ENCODE measurements at regions not wholly inside any gene's neighbourhood (a gene's known extent, or its start where the extent isn't known, plus 50 kb on each side); places are given as distances from the start of the nearest gene placed in this dataset.
"Not testable (repeated sequence)": the region's sequence is repeated elsewhere in the genome, so short reads cannot be mapped to it uniquely, and the experiment has no call there.

DNA sequence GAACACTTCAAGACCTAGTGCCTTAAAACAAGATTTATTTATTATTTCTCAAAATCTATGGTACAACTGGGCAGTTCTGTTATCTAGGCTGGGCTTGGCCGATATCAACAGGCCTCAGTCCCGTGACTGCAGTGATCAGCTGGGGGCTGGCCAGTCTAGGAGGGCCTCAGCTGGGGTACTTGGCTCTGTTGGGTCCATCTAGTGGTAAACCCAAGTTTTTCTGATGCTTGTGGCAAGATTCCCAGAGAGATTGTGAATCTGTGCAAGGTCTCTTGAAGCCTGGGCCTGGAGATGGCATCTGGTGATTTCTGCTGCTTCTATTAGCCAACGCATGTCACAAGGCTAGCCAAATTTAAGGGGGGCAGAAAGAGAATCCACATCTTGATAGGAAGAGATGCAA, 482.4 kb upstream of the SGO1 start:
- Mint-ChIP-seq H3K27ac (no peak overlapping the region), H3K4me1 (no peaks in the 10 kb centered on the region), H3K36me3 (peaks cover 0 to 7% (median 0%) of the 10 kb centered on the region in 3 donors), H3K27me3 (ENCODE audit: low read depth in 3 of 3) (peaks cover 0 to 1% (median 0%) of the 10 kb centered on the region in 3 donors), H3K4me3 (no peak overlapping the region), H3K9me3 (peaks cover 10 to 68% (median 41%) of the 10 kb centered on the region in 6 donors)
- no peak for DNase-seq

- Mint-ChIP-seq H3K4me1 (no peaks in the 10 kb centered on the region), H3K9me3 (peaks cover 10 to 57% (median 32%) of the 10 kb centered on the region in 6 donors), H3K27ac (no peak overlapping the region), H3K4me3 (no peak overlapping the region), H3K36me3 (peaks cover 0 to 7% (median 0%) of the 10 kb centered on the region in 3 donors), H3K27me3 (ENCODE audit: low read depth in 3 of 3) (peaks cover 0 to 1% (median 0%) of the 10 kb centered on the region in 3 donors)
- no peak for DNase-seq
Observed at GRCh38 chr3:20666091-20666490, 480.1 kb upstream of the SGO1 start.

DNA sequence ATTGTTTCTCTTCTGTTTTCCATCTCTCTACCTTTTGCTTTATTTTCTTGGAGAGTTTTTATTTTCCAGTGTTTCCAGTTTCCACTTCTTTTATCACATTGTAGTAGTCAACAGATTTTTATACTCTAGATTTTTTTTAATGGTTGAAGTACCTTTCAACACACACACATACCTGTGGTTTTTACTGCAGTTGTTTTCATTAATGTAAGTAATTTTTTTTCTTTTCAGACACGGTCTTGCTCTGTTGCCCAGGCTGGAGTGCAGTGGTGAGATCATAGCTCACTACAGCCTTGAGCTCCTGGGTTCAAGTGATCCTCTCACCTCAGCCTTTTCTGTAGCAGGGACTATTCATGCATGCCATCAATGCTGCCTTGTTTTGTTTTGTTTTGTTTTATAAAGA, 472.5 kb upstream of the SGO1 start:
- no peaks in the 10 kb centered on the region for H3K4me1 Mint-ChIP-seq
- no peak overlapping the region for H3K27ac Mint-ChIP-seq
- peaks cover 0 to 4% (median 0%) of the 10 kb centered on the region in 3 donors for H3K36me3 Mint-ChIP-seq
- H3K4me3 Mint-ChIP-seq: no peak overlapping the region
- H3K9me3 Mint-ChIP-seq: peaks cover 4 to 61% (median 32%) of the 10 kb centered on the region in 6 donors
- H3K27me3 Mint-ChIP-seq (ENCODE audit: low read depth in 3 of 3): peaks cover 0 to 3% (median 0%) of the 10 kb centered on the region in 3 donors
- DNase-seq: no peak

GRCh38 chr3:20657560-20657959, 471.6 kb upstream of the SGO1 start:
- Mint-ChIP-seq H3K4me3 (no peak overlapping the region), H3K9me3 (peaks cover 7 to 61% (median 32%) of the 10 kb centered on the region in 6 donors), H3K4me1 (no peaks in the 10 kb centered on the region), H3K27me3 (ENCODE audit: low read depth in 3 of 3) (peaks cover 0 to 3% (median 0%) of the 10 kb centered on the region in 3 donors), H3K27ac (no peak overlapping the region), H3K36me3 (peaks cover 0 to 4% (median 0%) of the 10 kb centered on the region in 3 donors)
- DNase-seq: no peak

- Mint-ChIP-seq H3K9me3 (peaks cover 17 to 63% (median 24%) of the 10 kb centered on the region in 6 donors), H3K27me3 (ENCODE audit: low read depth in 3 of 3) (peaks cover 0 to 2% (median 0%) of the 10 kb centered on the region in 3 donors), H3K4me3 (no peak overlapping the region), H3K4me1 (no peaks in the 10 kb centered on the region), H3K36me3 (no peaks in the 10 kb centered on the region), H3K27ac (no peak overlapping the region)
- no peak for DNase-seq
Observed at GRCh38 chr3:20652231-20652986, 466.4 kb upstream of the SGO1 start.

GRCh38 chr3:20648921-20649381, 462.9 kb upstream of the SGO1 start:
- Mint-ChIP-seq H3K27me3 (ENCODE audit: low read depth in 3 of 3) (peaks cover 0 to 2% (median 0%) of the 10 kb centered on the region in 3 donors), H3K27ac (no peak overlapping the region), H3K4me3 (no peak overlapping the region), H3K9me3 (peaks cover 13 to 73% (median 29%) of the 10 kb centered on the region in 6 donors), H3K4me1 (no peaks in the 10 kb centered on the region), H3K36me3 (peaks cover 0 to 2% (median 0%) of the 10 kb centered on the region in 3 donors)
- DNase-seq: no peak

DNA sequence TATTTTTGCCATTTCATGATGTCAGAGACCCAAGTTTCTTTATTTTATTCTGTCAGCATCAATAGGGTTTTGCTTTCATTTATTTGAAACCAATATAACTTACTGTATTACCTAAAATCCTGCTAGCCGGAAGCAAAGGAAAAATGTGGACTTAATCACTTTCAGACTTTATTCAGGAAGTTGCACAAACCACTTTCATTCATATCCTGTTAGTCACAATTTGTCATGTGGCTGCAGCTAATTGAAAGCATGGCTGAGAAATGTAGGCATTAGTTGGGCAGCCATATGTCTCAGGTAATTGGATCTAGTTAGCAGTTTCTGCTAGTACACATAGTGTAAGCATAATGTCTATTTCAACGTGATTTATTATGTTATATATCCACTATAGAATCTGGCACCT, 462.3 kb upstream of the SGO1 start:
- DNase-seq: no peak
- Mint-ChIP-seq H3K27ac (no peak overlapping the region), H3K9me3 (peaks cover 13 to 74% (median 29%) of the 10 kb centered on the region in 6 donors), H3K36me3 (peaks cover 0 to 3% (median 0%) of the 10 kb centered on the region in 3 donors), H3K4me3 (no peak overlapping the region), H3K27me3 (ENCODE audit: low read depth in 3 of 3) (peaks cover 0 to 2% (median 0%) of the 10 kb centered on the region in 3 donors), H3K4me1 (no peaks in the 10 kb centered on the region)

GRCh38 chr3:20646425-20646824, 460.4 kb upstream of the SGO1 start:
- Mint-ChIP-seq H3K36me3 (peaks cover 0 to 3% (median 0%) of the 10 kb centered on the region in 3 donors), H3K4me1 (no peaks in the 10 kb centered on the region), H3K27me3 (ENCODE audit: low read depth in 3 of 3) (peaks cover 0 to 2% (median 0%) of the 10 kb centered on the region in 3 donors), H3K4me3 (no peak overlapping the region), H3K27ac (no peak overlapping the region), H3K9me3 (peaks cover 4 to 62% (median 27%) of the 10 kb centered on the region in 6 donors)
- no peak for DNase-seq

DNA sequence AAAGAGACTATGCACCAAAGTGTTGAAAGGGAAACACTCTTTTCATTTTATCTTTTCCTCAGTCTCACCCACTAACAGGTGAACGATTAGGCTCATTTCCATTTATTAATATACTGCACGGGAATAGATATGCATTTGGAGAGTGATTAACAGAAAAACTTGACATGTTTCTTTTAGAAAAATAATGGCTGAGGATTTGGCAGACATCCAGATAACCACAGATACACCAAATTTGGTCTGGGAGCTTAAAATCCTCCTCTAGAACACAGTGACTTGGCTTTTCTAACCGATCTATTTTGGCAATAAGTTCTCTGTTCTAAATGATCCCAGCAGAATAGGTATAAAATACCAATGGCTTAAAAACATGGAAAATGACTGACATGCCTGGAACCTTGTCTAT, 459.3 kb upstream of the SGO1 start:
- no peak overlapping the region for H3K27ac Mint-ChIP-seq
- H3K4me3 Mint-ChIP-seq: no peak overlapping the region
- H3K36me3 Mint-ChIP-seq: peaks cover 0 to 3% (median 0%) of the 10 kb centered on the region in 3 donors
- H3K9me3 Mint-ChIP-seq: peaks cover 4 to 61% (median 30%) of the 10 kb centered on the region in 6 donors
- no peaks in the 10 kb centered on the region for H3K4me1 Mint-ChIP-seq
- H3K27me3 Mint-ChIP-seq (ENCODE audit: low read depth in 3 of 3): peaks cover 0 to 2% (median 0%) of the 10 kb centered on the region in 3 donors
- DNase-seq: no peak

DNA sequence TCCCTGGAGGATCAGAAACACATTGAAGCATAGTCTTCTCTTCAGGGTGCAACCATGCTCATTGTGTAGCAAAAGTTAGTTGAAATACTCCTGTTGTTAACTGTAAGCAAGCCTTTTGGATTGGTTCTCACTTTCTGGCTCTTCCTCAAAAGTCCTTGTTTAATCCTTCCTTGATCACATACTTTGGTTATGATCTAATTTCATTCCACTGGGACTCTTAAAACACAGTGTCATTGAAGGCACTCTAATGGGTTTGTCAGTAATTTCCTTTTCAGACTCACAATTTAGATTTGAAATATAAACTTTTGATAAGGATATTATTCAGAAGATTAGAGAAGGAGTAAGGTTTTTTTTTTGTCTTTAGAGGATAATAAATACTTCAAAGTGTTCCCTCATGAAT, 451.7 kb upstream of the SGO1 start:
- Mint-ChIP-seq H3K27ac (no peak overlapping the region), H3K36me3 (peaks cover 0 to 3% (median 0%) of the 10 kb centered on the region in 3 donors), H3K4me3 (no peak overlapping the region), H3K4me1 (no peaks in the 10 kb centered on the region), H3K9me3 (peaks cover 0 to 42% (median 14%) of the 10 kb centered on the region in 6 donors), H3K27me3 (ENCODE audit: low read depth in 3 of 3) (no peaks in the 10 kb centered on the region)
- DNase-seq: no peak

DNA sequence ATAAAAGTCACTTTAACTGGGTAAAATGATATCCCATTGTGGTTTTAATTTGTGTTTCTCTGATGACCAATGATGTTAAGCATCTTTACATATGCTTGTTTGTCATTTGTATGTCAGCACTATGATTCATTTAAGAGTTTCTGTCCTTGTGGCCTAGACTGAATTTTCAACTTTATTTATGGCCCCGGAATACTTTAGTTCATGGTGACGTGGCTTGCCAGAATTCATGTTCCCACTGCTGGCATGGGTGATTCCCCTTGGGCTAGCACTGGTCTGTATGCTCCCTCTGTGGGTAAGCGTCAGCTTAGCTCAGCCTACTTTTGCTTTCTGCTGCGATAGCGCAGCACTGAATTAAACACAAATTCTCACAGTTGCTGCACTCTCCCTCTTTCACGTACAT, 436.3 kb upstream of the SGO1 start:
- Mint-ChIP-seq H3K4me1 (no peaks in the 10 kb centered on the region), H3K36me3 (peaks cover 0 to 3% (median 0%) of the 10 kb centered on the region in 3 donors), H3K9me3 (peaks cover 16 to 82% (median 35%) of the 10 kb centered on the region in 6 donors), H3K27ac (no peak overlapping the region), H3K27me3 (ENCODE audit: low read depth in 3 of 3) (peaks cover 0 to 3% (median 0%) of the 10 kb centered on the region in 3 donors), H3K4me3 (no peak overlapping the region)
- no peak for DNase-seq

DNA sequence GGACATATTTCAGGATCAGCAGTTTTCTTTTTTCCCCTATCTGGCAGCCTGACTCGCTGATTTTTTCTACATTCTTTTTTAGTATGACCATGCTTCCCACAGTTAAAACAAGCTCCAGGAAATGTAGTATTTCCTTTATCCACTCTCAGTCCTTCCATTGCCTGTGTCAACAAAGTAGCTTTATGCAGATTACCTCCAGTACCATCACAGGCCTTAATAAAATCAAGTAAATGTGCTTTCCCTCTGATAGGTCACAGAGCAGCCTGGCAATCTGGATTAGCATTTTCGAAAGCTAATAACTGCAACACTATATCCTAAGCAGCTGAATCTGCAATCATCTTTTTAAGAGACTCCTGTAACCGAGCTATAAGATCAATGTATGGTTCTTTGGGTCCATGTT, 432.6 kb upstream of the SGO1 start:
- H3K36me3 Mint-ChIP-seq; H3K27me3 Mint-ChIP-seq (ENCODE audit: low read depth in 3 of 3); H3K4me1 Mint-ChIP-seq; H3K27ac Mint-ChIP-seq; H3K4me3 Mint-ChIP-seq; DNase-seq: not testable (repeated sequence)
- H3K9me3 Mint-ChIP-seq: peaks cover 8 to 72% (median 44%) of the 10 kb centered on the region in 6 donors

DNA sequence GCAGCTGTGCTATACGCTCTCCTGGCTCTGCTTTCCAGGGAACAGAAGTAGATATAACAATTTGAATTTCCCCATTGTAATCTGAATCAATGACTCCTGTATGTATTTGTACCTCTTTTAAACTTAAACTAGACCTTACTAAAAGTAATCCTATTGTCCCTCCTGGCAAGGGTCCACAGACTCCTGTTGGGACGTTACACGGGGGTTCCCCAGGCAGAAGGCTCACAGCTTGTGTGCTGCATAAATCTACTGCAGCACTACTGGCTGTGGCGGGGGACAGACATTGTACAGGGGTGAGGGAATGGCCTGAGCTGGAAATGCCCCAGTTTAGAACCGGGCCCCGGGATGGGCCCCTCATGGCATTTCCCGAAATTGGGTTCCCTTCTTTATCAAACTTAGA, 432.2 kb upstream of the SGO1 start:
- not testable (repeated sequence) for H3K4me3 Mint-ChIP-seq
- H3K9me3 Mint-ChIP-seq: peaks cover 11 to 74% (median 47%) of the 10 kb centered on the region in 6 donors

DNA sequence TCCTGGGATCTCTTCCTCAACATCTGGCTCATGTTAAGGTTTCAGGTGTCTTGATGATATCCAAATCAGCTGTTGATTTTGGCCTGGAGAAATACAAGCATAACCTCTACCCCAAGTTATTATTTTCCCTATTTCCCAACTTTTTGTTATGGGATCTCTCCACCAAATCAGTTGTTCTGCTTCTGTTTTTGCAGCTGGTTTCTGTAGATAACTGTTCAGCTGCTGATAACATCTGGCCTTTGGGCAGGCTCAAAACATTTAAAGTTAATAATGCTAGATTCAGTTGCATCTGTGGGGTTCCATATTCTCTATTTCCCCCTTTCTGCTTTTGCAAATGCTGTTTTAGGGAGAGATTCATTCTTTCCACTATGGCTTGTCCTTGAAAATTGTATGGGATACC, 430.0 kb upstream of the SGO1 start:
- DNase-seq; H3K36me3 Mint-ChIP-seq; H3K4me3 Mint-ChIP-seq; H3K27ac Mint-ChIP-seq; H3K27me3 Mint-ChIP-seq (ENCODE audit: low read depth in 3 of 3); H3K4me1 Mint-ChIP-seq: not testable (repeated sequence)
- H3K9me3 Mint-ChIP-seq: peaks cover 19 to 79% (median 56%) of the 10 kb centered on the region in 6 donors

More for the DNA sequence above, 432.2 kb upstream of the SGO1 start:
- H3K27me3 Mint-ChIP-seq (ENCODE audit: low read depth in 3 of 3); H3K36me3 Mint-ChIP-seq; H3K4me1 Mint-ChIP-seq; DNase-seq; H3K27ac Mint-ChIP-seq: not testable (repeated sequence)
